Natural killer cell (primary cell): ENCODE measurements at regions not wholly inside any gene's neighbourhood (a gene's known extent, or its start where the extent isn't known, plus 50 kb on each side); places are given as distances from the start of the nearest gene placed in this dataset.

Experiments used
- ATAC-seq, 3 donors: fragments of 150-1000 bp in 2 of 3; fragments of 200-7000 bp in 1 of 3; cut with Tn5 transposase; 1 replicate in 1 of 3; 2 replicates in 2 of 3; pipeline ENCODE4 v1.10.0; 2021; ENCODE audit warnings: mild to moderate bottlenecking in 2 of 3, moderate library complexity in 2 of 3
- DNase-seq, 2 donors: peaks; one replicate each; pipeline versions ENCODE4 v3.0.0 to v3.0.0-alpha.2; 2013 to 2021; ENCODE audit warnings: mixed read lengths in 1 of 2
- H3K27ac ChIP-seq: one replicate; pipeline ENCODE4 v1.5.1; 2013; ENCODE audit warnings: mild to moderate bottlenecking, low read length
- H3K27me3 ChIP-seq: one replicate; pipeline ENCODE4 v1.6.1; 2013; ENCODE audit warnings: low read length; ENCODE audit not compliant: control insufficient read depth, insufficient read depth
- H3K36me3 ChIP-seq: one replicate; pipeline ENCODE4 v1.6.1; 2013; ENCODE audit warnings: low read length; ENCODE audit not compliant: control insufficient read depth, insufficient read depth
- H3K4me1 ChIP-seq: one replicate; pipeline ENCODE4 v1.6.1; 2013; ENCODE audit warnings: low read length; ENCODE audit not compliant: control insufficient read depth, insufficient read depth
- H3K4me3 ChIP-seq: one replicate; pipeline ENCODE4 v1.5.1; 2013; ENCODE audit warnings: low read length
- H3K9me3 ChIP-seq: one replicate; pipeline ENCODE4 v1.6.1; 2013; ENCODE audit warnings: low read length; ENCODE audit not compliant: control insufficient read depth, insufficient read depth
- H3K27ac Mint-ChIP-seq, 2 donors: one replicate each; pipeline ENCODE4 v1.8.0; 2022; ENCODE audit warnings: mild to moderate bottlenecking in 2 of 2, mixed read lengths in 2 of 2, moderate library complexity in 1 of 2
- H3K27me3 Mint-ChIP-seq, 2 donors: one replicate each; pipeline ENCODE4 v1.8.0; 2022; ENCODE audit warnings: low read depth in 2 of 2, mixed read lengths in 2 of 2
- H3K36me3 Mint-ChIP-seq: one replicate; pipeline ENCODE4 v1.8.0; 2022; ENCODE audit warnings: mixed read lengths
- H3K4me1 Mint-ChIP-seq, 2 donors: one replicate each; pipeline ENCODE4 v1.8.0; 2022; ENCODE audit warnings: mixed read lengths in 2 of 2
- H3K4me3 Mint-ChIP-seq: one replicate; pipeline ENCODE4 v1.8.0; 2022; ENCODE audit warnings: mild to moderate bottlenecking, moderate library complexity, mixed read lengths
- H3K9me3 Mint-ChIP-seq, 2 donors: one replicate each; pipeline ENCODE4 v1.8.0; 2022; ENCODE audit warnings: mixed read lengths in 2 of 2
- WGBS: methylation state at CpG from one replicate; pipeline ENCODE4 v1.1.7; 2013; ENCODE audit warnings: missing lambda C conversion rate; ENCODE audit not compliant: insufficient coverage; 5-methylcytosine and 5-hydroxymethylcytosine counted together
- intact Hi-C: fragments of 100-400 bp; cut with micrococcal nuclease; formaldehyde crosslinking; loops from one replicate; pipeline ENCODE4 v1.14.2; 2022
- TF ChIP-seq, protein P1 (sequence below): fragments of 200-600 bp; IDR thresholded peaks from one replicate; pipeline ENCODE4 v1.8.0; 2022; ENCODE audit warnings: antibody characterized with exemption

DNA sequence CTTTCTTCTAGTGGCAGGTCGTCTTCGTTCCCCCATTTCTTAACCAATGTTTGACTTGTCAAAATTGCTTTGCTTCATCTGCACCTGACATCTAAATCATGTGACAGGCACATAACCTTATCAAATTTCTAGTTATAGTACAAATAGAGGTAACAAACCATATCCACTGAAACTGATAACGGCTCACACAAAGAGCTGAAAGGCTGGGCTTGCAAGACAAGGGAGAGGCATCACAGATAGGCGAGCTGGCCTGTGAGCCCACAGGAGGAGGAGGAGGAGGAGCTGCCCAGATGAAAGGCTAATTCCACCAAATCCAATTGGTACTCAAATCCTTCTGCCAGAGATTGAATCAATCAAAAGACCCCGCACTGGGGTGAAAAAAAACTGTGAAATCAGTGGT lies 80.2 kb upstream of the NEBL start:
- Histone ChIP-seq H3K36me3 (no peaks in the 10 kb centered on the region), H3K4me3 (no peak overlapping the region), H3K4me1 (no peaks in the 10 kb centered on the region), H3K27ac (no peak overlapping the region), H3K9me3 (no peaks in the 10 kb centered on the region), H3K27me3 (no peaks in the 10 kb centered on the region)
- no peak overlapping the region for H3K4me3 Mint-ChIP-seq
- WGBS: 88% methylated on average over 5 of the region's 5 CpGs
- no peaks in the 10 kb centered on the region for H3K36me3 Mint-ChIP-seq
- peaks cover 3 to 10% of the 10 kb centered on the region in 2 donors for H3K27me3 Mint-ChIP-seq
- H3K9me3 Mint-ChIP-seq: no peaks in the 10 kb centered on the region
- no peak overlapping the region for H3K27ac Mint-ChIP-seq
- no peak for DNase-seq
- TF ChIP-seq, protein P1, sequence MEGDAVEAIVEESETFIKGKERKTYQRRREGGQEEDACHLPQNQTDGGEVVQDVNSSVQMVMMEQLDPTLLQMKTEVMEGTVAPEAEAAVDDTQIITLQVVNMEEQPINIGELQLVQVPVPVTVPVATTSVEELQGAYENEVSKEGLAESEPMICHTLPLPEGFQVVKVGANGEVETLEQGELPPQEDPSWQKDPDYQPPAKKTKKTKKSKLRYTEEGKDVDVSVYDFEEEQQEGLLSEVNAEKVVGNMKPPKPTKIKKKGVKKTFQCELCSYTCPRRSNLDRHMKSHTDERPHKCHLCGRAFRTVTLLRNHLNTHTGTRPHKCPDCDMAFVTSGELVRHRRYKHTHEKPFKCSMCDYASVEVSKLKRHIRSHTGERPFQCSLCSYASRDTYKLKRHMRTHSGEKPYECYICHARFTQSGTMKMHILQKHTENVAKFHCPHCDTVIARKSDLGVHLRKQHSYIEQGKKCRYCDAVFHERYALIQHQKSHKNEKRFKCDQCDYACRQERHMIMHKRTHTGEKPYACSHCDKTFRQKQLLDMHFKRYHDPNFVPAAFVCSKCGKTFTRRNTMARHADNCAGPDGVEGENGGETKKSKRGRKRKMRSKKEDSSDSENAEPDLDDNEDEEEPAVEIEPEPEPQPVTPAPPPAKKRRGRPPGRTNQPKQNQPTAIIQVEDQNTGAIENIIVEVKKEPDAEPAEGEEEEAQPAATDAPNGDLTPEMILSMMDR: no peak
- no peaks in the 10 kb centered on the region for H3K4me1 Mint-ChIP-seq
- no peak for ATAC-seq
- intact Hi-C loops: no loop called here

DNA sequence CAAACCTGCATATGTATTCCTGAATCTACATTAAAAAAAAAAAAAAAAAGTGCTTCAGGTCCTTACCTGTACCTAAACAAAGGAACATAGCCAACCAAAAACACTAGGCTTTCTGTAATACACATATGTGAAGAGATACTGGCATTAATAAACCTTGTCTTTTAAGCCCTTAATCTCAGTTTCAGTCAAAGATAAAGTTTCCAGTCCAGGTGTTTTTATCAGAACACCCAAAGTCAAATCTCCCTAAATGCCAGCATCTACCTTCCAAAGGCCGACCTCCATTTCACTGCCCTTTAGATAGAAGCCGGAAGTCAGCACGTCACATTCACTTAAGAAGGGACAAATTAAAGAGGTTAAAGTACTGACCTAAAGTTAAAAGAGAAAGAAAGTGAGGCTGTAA lies 79.8 kb upstream of the NEBL start:
- H3K4me1 Mint-ChIP-seq: no peaks in the 10 kb centered on the region
- H3K27ac ChIP-seq: no peak overlapping the region
- H3K9me3 ChIP-seq: no peaks in the 10 kb centered on the region
- H3K36me3 ChIP-seq: no peaks in the 10 kb centered on the region
- no peaks in the 10 kb centered on the region for H3K4me1 ChIP-seq
- H3K4me3 ChIP-seq: no peak overlapping the region
- 95% methylated on average over 3 of the region's 3 CpGs for WGBS
- H3K27ac Mint-ChIP-seq: no peak overlapping the region
- TF ChIP-seq, protein P1: no peak
- H3K36me3 Mint-ChIP-seq: no peaks in the 10 kb centered on the region
- H3K27me3 Mint-ChIP-seq: peaks cover 3 to 10% of the 10 kb centered on the region in 2 donors
- ATAC-seq: no peak
- H3K4me3 Mint-ChIP-seq: no peak overlapping the region
- intact Hi-C loops: no loop called here
- no peaks in the 10 kb centered on the region for H3K9me3 Mint-ChIP-seq
- no peaks in the 10 kb centered on the region for H3K27me3 ChIP-seq
- DNase-seq: no peak

DNA sequence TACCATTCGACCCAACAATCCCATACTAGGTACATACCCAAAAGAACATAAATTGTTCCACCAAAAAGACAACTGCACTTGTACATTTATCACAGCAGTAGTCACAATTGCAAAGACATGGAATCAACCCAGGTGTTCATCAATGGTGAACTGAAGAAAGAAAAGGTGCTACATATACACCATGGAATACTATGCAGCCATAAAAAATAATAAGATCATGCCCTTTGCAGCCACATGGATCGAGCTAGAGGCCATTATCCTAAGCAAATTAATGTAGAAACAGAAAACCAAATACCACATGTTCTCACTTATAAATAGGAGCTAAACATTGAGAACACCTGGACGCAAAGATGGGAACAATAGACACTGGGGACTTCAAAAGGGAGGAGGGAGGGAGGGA lies 79.3 kb upstream of the NEBL start:
- TF ChIP-seq, protein P1: no peak
- Mint-ChIP-seq H3K27ac (no peak overlapping the region), H3K36me3 (no peaks in the 10 kb centered on the region), H3K4me3 (no peak overlapping the region), H3K4me1 (no peaks in the 10 kb centered on the region), H3K9me3 (no peaks in the 10 kb centered on the region), H3K27me3 (peaks cover 3 to 8% of the 10 kb centered on the region in 2 donors)
- no peaks in the 10 kb centered on the region for H3K9me3 ChIP-seq
- no peaks in the 10 kb centered on the region for H3K36me3 ChIP-seq
- H3K4me3 ChIP-seq: no peak overlapping the region
- no peaks in the 10 kb centered on the region for H3K4me1 ChIP-seq
- ATAC-seq (no peak), DNase-seq (no peak)
- no peaks in the 10 kb centered on the region for H3K27me3 ChIP-seq
- WGBS: 58% methylated on average over 2 of the region's 3 CpGs
- no peak overlapping the region for H3K27ac ChIP-seq
- intact Hi-C loops: no loop called here

DNA sequence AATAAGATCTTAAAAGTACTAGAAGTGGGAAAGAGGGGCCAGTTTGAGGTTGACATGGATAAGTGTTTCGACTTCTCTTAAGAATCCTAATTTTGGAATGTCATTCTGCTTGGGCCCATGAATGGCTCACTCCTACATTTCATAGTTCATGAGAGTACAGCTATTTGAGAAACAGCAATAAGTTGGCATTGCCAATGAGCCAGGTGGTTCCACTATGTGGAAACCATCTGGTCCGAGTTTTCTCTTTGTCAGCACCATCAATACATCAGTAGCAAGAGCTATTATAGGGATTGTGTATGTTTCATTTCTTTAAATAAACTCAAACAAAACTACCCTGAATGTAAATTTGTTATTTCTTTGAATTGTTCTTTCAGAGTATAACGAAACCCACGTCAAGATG lies 78.1 kb upstream of the NEBL start:
- no peaks in the 10 kb centered on the region for H3K27me3 ChIP-seq
- no peak for DNase-seq
- TF ChIP-seq, protein P1: no peak
- intact Hi-C loops: no loop called here
- no peak overlapping the region for H3K27ac ChIP-seq
- no peak overlapping the region for H3K27ac Mint-ChIP-seq
- 78% methylated on average over 3 of the region's 4 CpGs for WGBS
- H3K9me3 ChIP-seq: no peaks in the 10 kb centered on the region
- no peaks in the 10 kb centered on the region for H3K4me1 ChIP-seq
- no peaks in the 10 kb centered on the region for H3K36me3 ChIP-seq
- no peak for ATAC-seq
- H3K4me3 ChIP-seq: no peak overlapping the region
- peaks cover 0 to 3% of the 10 kb centered on the region in 2 donors for H3K27me3 Mint-ChIP-seq
- no peaks in the 10 kb centered on the region for H3K4me1 Mint-ChIP-seq
- no peaks in the 10 kb centered on the region for H3K9me3 Mint-ChIP-seq
- H3K36me3 Mint-ChIP-seq: no peaks in the 10 kb centered on the region
- no peak overlapping the region for H3K4me3 Mint-ChIP-seq
